K562 (cell line): ENCODE measurements at regions not wholly inside any gene's neighbourhood (a gene's known extent, or its start where the extent isn't known, plus 50 kb on each side); places are given as distances from the start of the nearest gene placed in this dataset.

ENCODE experiments used
- ATAC-seq: fragments of 200-7000 bp; cut with Tn5 transposase; 3 replicates; pipeline ENCODE4 v1.9.1; 2020; ENCODE audit warnings: moderate library complexity
- BruUV-seq: library from RNA; stranded (reverse); fragments of 400-500 nt; replicated peaks from 2 replicates; lab custom pipeline; 2021; lab: Mats Ljungman, UMichigan
- CTCF ChIA-PET: fragments of 300-600 bp; formaldehyde crosslinking; extraction: SDS; loops from one replicate; lab custom pipeline; 2021; ENCODE audit warnings: low intra/inter-chr PET ratio; lab: Yijun Ruan, JAX
- POLR2A ChIA-PET: fragments of 300-600, 350-650 bp; sonication (Branson Sonifier 250); formaldehyde crosslinking; extraction: SDS; loops from one replicate; lab custom pipeline; 2021; ENCODE audit warnings: antibody characterized with exemption, inconsistent platforms; lab: Yijun Ruan, JAX
- DNase-seq, 4 experiments: peaks; one replicate each; pipeline versions ENCODE4 v3.0.0 to v3.0.0-alpha.2; 2011 to 2018; ENCODE audit warnings: low spot score in 3 of 4, mixed read lengths in 3 of 4; ENCODE audit errors: extremely low read depth in 1 of 4
- FAIRE-seq: peaks from 2 replicates; lab custom pipeline; 2011; peaks lifted over from hg19 to GRCh38; lab: Jason Lieb, UNC
- H2AFZ ChIP-seq: 2 replicates; pipeline ENCODE4 v1.6.0; 2011; ENCODE audit warnings: low read depth, low read length, control low read depth, inconsistent platforms
- H3K27ac ChIP-seq: fragments of 200-600 bp; 3 replicates; pipeline ENCODE4 v1.8.0; 2011; ENCODE audit warnings: low read depth, mild to moderate bottlenecking, control low read depth, inconsistent platforms, low read length, moderate library complexity, mixed read lengths; ENCODE audit errors: extremely low read depth
- H3K27me3 ChIP-seq, 2 experiments: fragments of 300-600 bp in 1 of 2; 2 replicates in 1 of 2; 3 replicates in 1 of 2; pipeline versions ENCODE4 v1.6.0 to v1.8.0; 2011; ENCODE audit warnings: inconsistent platforms in 2 of 2, low read length in 2 of 2, mild to moderate bottlenecking in 1 of 2, mixed read lengths in 1 of 2, moderate library complexity in 1 of 2; ENCODE audit not compliant: control insufficient read depth in 2 of 2, insufficient read depth in 2 of 2
- H3K36me3 ChIP-seq: fragments of 300-600 bp; 3 replicates; pipeline ENCODE4 v1.8.0; 2011; ENCODE audit warnings: mild to moderate bottlenecking, low read length, inconsistent platforms; ENCODE audit not compliant: control insufficient read depth, insufficient read depth
- H3K4me1 ChIP-seq, 2 experiments: fragments of 200-600 bp in 1 of 2; replicated peaks in 1 of 2; 2 replicates in 1 of 2; 3 replicates in 1 of 2; pipeline versions ENCODE4 v1.5.1 to v1.8.0; 2011; ENCODE audit warnings: inconsistent platforms in 2 of 2, low read length in 2 of 2, mild to moderate bottlenecking in 1 of 2, mixed read lengths in 1 of 2, moderate library complexity in 1 of 2; ENCODE audit not compliant: control insufficient read depth in 2 of 2, insufficient read depth in 2 of 2
- H3K4me2 ChIP-seq: 2 replicates; pipeline ENCODE4 v1.6.1; 2011; ENCODE audit warnings: low read length, control low read depth, inconsistent platforms, mixed read lengths; ENCODE audit not compliant: insufficient read depth
- H3K4me3 ChIP-seq: fragments of 200-600 bp; sonication (generic), shearing (Covaris generic); 2 replicates; pipeline ENCODE4 v1.5.1; 2016; ENCODE audit warnings: control low read depth, inconsistent platforms
- H3K79me2 ChIP-seq: fragments of 200-600 bp; 3 replicates; pipeline ENCODE4 v1.8.0; 2011; ENCODE audit warnings: low read length, inconsistent platforms; ENCODE audit not compliant: control insufficient read depth, insufficient read depth
- H3K9ac ChIP-seq, 2 experiments: 2 replicates each; pipeline versions ENCODE4 v1.6.0 to v1.6.1; 2011; ENCODE audit warnings: low read depth in 2 of 2, low read length in 2 of 2, control low read depth in 1 of 2, inconsistent platforms in 1 of 2, mild to moderate bottlenecking in 1 of 2, mixed read lengths in 1 of 2; ENCODE audit not compliant: insufficient read depth in 1 of 2
- H3K9me1 ChIP-seq: one replicate; pipeline ENCODE4 v1.6.0; 2011; ENCODE audit warnings: inconsistent platforms, mild to moderate bottlenecking, low read length, moderate library complexity; ENCODE audit not compliant: control insufficient read depth, insufficient read depth
- H3K9me3 ChIP-seq: replicated peaks from 2 replicates; pipeline ENCODE4 v1.5.1; 2011; ENCODE audit warnings: low read depth, low read length, inconsistent platforms; ENCODE audit not compliant: control insufficient read depth, insufficient read depth
- H4K20me1 ChIP-seq: replicated peaks from 2 replicates; pipeline ENCODE4 v1.6.1; 2011; ENCODE audit warnings: low read length, inconsistent platforms, mixed read lengths; ENCODE audit not compliant: control insufficient read depth, insufficient read depth
- NELFE ChIP-seq: IDR thresholded peaks from 2 replicates; pipeline ENCODE4 v1.6.1; 2011; ENCODE audit warnings: mild to moderate bottlenecking; ENCODE audit not compliant: insufficient read depth, insufficient read length
- POLR2B ChIP-seq: fragments of 450-650 bp; IDR thresholded peaks from 2 replicates; pipeline ENCODE4 v1.6.1; 2018; ENCODE audit warnings: low read depth; ENCODE audit not compliant: partially characterized antibody
- SNIP1 ChIP-seq: fragments of 450-650 bp; IDR thresholded peaks from 2 replicates; pipeline ENCODE4 v1.7.1; 2017; ENCODE audit warnings: low read depth, mild to moderate bottlenecking
- ZFP1 ChIP-seq: fragments of 450-650 bp; formaldehyde crosslinking; IDR thresholded peaks from 2 replicates; pipeline ENCODE4 v1.4.0; 2020; ENCODE audit warnings: mild to moderate bottlenecking, mixed read lengths
- ZNF347 ChIP-seq: fragments of 450-650 bp; formaldehyde crosslinking; IDR thresholded peaks from 2 replicates; pipeline ENCODE4 v1.4.0; 2020; ENCODE audit warnings: low read depth, mild to moderate bottlenecking, moderate library complexity
- ZNF764 ChIP-seq: fragments of 250-450 bp; sonication (Bioruptor Pico); IDR thresholded peaks from 2 replicates; pipeline ENCODE4 v1.4.0; 2020; ENCODE audit warnings: low read depth, mild to moderate bottlenecking, moderate library complexity
- WGBS: fragments of 100-300 bp; shearing (Covaris generic); methylation state at CpG from one replicate; pipeline ENCODE4 v1.1.6; 2016; ENCODE audit warnings: low coverage, mixed read lengths; ENCODE audit not compliant: insufficient coverage; ENCODE audit errors: missing lambda C conversion rate; 5-methylcytosine and 5-hydroxymethylcytosine counted together
- in situ Hi-C: fragments of 300-500 bp; cut with MboI; formaldehyde crosslinking; loops from 4 replicates; pipeline ENCODE4 v1.15.0; 2018; ENCODE audit warnings: inconsistent platforms, mixed read lengths
- intact Hi-C: fragments of 100-400 bp; cut with micrococcal nuclease; formaldehyde crosslinking; loops from 2 replicates; pipeline ENCODE4 v1.14.2; 2022
- TF ChIP-seq, protein P1 (sequence below): sonication (generic); formaldehyde crosslinking; IDR thresholded peaks from 2 replicates; pipeline ENCODE4 v1.8.1; 2023; ENCODE audit warnings: mild to moderate bottlenecking, missing genetic modification reagents

- POLR2A ChIA-PET: no interaction called here
Measured at GRCh38 chr4:149164282-149164681, 651.4 kb downstream of the IQCM start.

More at GRCh38 chr4:149164282-149164681, 651.4 kb downstream of the IQCM start:
- ATAC-seq: no peak
- no peaks in the 10 kb centered on the region for H3K36me3 ChIP-seq
- 4% methylated on average over 3 of the region's 3 CpGs for WGBS
- H3K4me3 ChIP-seq: no peak overlapping the region
- H2AFZ ChIP-seq: no peak overlapping the region
- CTCF ChIA-PET: no interaction called here
- no peaks in the 10 kb centered on the region for H4K20me1 ChIP-seq
- TF ChIP-seq ZNF347 (CRISPR knock-in tag) (no peak), NELFE (no peak), ZNF764 (no peak), SNIP1 (no peak), ZFP1 (CRISPR knock-in tag) (no peak), POLR2B (no peak)
- TF ChIP-seq, protein P1, sequence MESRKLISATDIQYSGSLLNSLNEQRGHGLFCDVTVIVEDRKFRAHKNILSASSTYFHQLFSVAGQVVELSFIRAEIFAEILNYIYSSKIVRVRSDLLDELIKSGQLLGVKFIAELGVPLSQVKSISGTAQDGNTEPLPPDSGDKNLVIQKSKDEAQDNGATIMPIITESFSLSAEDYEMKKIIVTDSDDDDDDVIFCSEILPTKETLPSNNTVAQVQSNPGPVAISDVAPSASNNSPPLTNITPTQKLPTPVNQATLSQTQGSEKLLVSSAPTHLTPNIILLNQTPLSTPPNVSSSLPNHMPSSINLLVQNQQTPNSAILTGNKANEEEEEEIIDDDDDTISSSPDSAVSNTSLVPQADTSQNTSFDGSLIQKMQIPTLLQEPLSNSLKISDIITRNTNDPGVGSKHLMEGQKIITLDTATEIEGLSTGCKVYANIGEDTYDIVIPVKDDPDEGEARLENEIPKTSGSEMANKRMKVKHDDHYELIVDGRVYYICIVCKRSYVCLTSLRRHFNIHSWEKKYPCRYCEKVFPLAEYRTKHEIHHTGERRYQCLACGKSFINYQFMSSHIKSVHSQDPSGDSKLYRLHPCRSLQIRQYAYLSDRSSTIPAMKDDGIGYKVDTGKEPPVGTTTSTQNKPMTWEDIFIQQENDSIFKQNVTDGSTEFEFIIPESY (CRISPR knock-in tag): no peak
- in situ Hi-C loops (no loop called here), intact Hi-C loops (no loop called here)
- H3K9me3 ChIP-seq: 0 out of 2 replicates have a peak, but pooled peaks cover 2% of the 10 kb centered on the region
- H3K9ac ChIP-seq: no peak overlapping the region
- no peaks in the 10 kb centered on the region for H3K27me3 ChIP-seq
- H3K9me1 ChIP-seq: no peaks in the 10 kb centered on the region
- DNase-seq: no peak
- no peaks in the 10 kb centered on the region for H3K4me1 ChIP-seq
- H3K79me2 ChIP-seq: no peaks in the 10 kb centered on the region
- no peak for FAIRE-seq
- no TSS peak for BruUV-seq
- H3K27ac ChIP-seq: no peak overlapping the region
- H3K4me2 ChIP-seq: no peak overlapping the region
